H9 (cell line): ENCODE measurements at regions not wholly inside any gene's neighbourhood (a gene's known extent, or its start where the extent isn't known, plus 50 kb on each side); places are given as distances from the start of the nearest gene placed in this dataset.

Experiments
- DNase-seq: peaks from one replicate; pipeline ENCODE4 v3.0.0-alpha.2; 2017
- H2AFZ ChIP-seq: one replicate; pipeline ENCODE4 v1.6.1; 2013; ENCODE audit warnings: mild to moderate bottlenecking, low read length, control low read depth, moderate library complexity
- H2AK5ac ChIP-seq: 2 replicates; pipeline ENCODE4 v1.6.1; 2013; ENCODE audit warnings: low read length, control low read depth, mixed read lengths; ENCODE audit not compliant: insufficient read length
- H2BK120ac ChIP-seq: one replicate; pipeline ENCODE4 v1.6.1; 2013; ENCODE audit warnings: low read depth, mild to moderate bottlenecking, low read length, control low read depth, inconsistent platforms; ENCODE audit not compliant: poor library complexity, severe bottlenecking
- H2BK12ac ChIP-seq: 2 replicates; pipeline ENCODE4 v1.6.1; 2013; ENCODE audit warnings: low read length, control low read depth, mixed read lengths, low read depth; ENCODE audit not compliant: insufficient read length
- H2BK15ac ChIP-seq: 2 replicates; pipeline ENCODE4 v1.6.1; 2013; ENCODE audit warnings: low read depth, low read length, control low read depth
- H2BK20ac ChIP-seq: one replicate; pipeline ENCODE4 v1.6.1; 2013; ENCODE audit warnings: low read depth, mild to moderate bottlenecking, low read length, control low read depth, inconsistent platforms; ENCODE audit not compliant: poor library complexity, severe bottlenecking
- H2BK5ac ChIP-seq: 2 replicates; pipeline ENCODE4 v1.6.1; 2013; ENCODE audit warnings: low read length, control low read depth, mixed read lengths; ENCODE audit not compliant: insufficient read length
- H3K14ac ChIP-seq: 2 replicates; pipeline ENCODE4 v1.6.1; 2013; ENCODE audit warnings: low read length, control low read depth; ENCODE audit not compliant: insufficient read depth
- H3K18ac ChIP-seq: 2 replicates; pipeline ENCODE4 v1.6.1; 2013; ENCODE audit warnings: low read depth, mild to moderate bottlenecking, mixed read lengths, low read length, control low read depth; ENCODE audit not compliant: insufficient read length
- H3K23ac ChIP-seq: 2 replicates; pipeline ENCODE4 v1.6.1; 2013; ENCODE audit warnings: low read length, control low read depth, mixed read lengths, low read depth; ENCODE audit not compliant: insufficient read length
- H3K23me2 ChIP-seq: 2 replicates; pipeline ENCODE4 v1.6.1; 2013; ENCODE audit warnings: low read depth, mild to moderate bottlenecking, mixed read lengths, low read length, control low read depth; ENCODE audit not compliant: insufficient read length, poor library complexity, severe bottlenecking
- H3K27ac ChIP-seq: 2 replicates; pipeline ENCODE4 v1.5.1; 2013; ENCODE audit warnings: low read length, control low read depth, mixed read lengths, low read depth; ENCODE audit not compliant: insufficient read length
- H3K27me3 ChIP-seq: 2 replicates; pipeline ENCODE4 v1.6.1; 2013; ENCODE audit warnings: low read length, control low read depth, inconsistent platforms; ENCODE audit not compliant: insufficient read depth
- H3K4ac ChIP-seq: 2 replicates; pipeline ENCODE4 v1.6.1; 2013; ENCODE audit warnings: low read depth, mild to moderate bottlenecking, control low read depth, inconsistent platforms, low read length, moderate library complexity
- H3K4me1 ChIP-seq: 2 replicates; pipeline ENCODE4 v1.6.1; 2013; ENCODE audit warnings: low read length, control low read depth, inconsistent platforms; ENCODE audit not compliant: insufficient read depth
- H3K4me2 ChIP-seq: 2 replicates; pipeline ENCODE4 v1.6.1; 2013; ENCODE audit warnings: low read length, control low read depth, mixed read lengths; ENCODE audit not compliant: insufficient read length, insufficient read depth
- H3K56ac ChIP-seq: 2 replicates; pipeline ENCODE4 v1.6.1; 2013; ENCODE audit warnings: low read depth, mild to moderate bottlenecking, mixed read lengths, low read length, control low read depth; ENCODE audit not compliant: insufficient read length
- H3K79me1 ChIP-seq: 2 replicates; pipeline ENCODE4 v1.6.1; 2013; ENCODE audit warnings: low read depth, mild to moderate bottlenecking, moderate library complexity, low read length, control low read depth, inconsistent platforms; ENCODE audit not compliant: insufficient read depth, poor library complexity, severe bottlenecking
- H3K79me2 ChIP-seq: 2 replicates; pipeline ENCODE4 v1.6.1; 2013; ENCODE audit warnings: low read length, control low read depth, inconsistent platforms; ENCODE audit not compliant: insufficient read depth
- H3K9ac ChIP-seq: 2 replicates; pipeline ENCODE4 v1.6.1; 2013; ENCODE audit warnings: low read length, control low read depth, mixed read lengths; ENCODE audit not compliant: insufficient read length; ENCODE audit errors: extremely low read depth
- H3K9me3 ChIP-seq: one replicate; pipeline ENCODE4 v1.6.1; 2013; ENCODE audit warnings: low read depth, low read length, inconsistent platforms; ENCODE audit not compliant: control insufficient read depth
- H3T11ph ChIP-seq: one replicate; pipeline ENCODE4 v1.6.1; 2013; ENCODE audit warnings: mild to moderate bottlenecking, low read length, control low read depth, inconsistent platforms
- H4K20me1 ChIP-seq: one replicate; pipeline ENCODE4 v1.6.1; 2013; ENCODE audit not compliant: control insufficient read depth, insufficient read length, insufficient read depth
- H4K5ac ChIP-seq: 2 replicates; pipeline ENCODE4 v1.6.1; 2013; ENCODE audit warnings: low read depth, mild to moderate bottlenecking, mixed read lengths, low read length, control low read depth; ENCODE audit not compliant: insufficient read length
- H4K8ac ChIP-seq: replicated peaks from 2 replicates; pipeline ENCODE4 v1.6.1; 2013; ENCODE audit warnings: low read length, control low read depth, mixed read lengths, low read depth; ENCODE audit not compliant: insufficient read length
- H4K91ac ChIP-seq: 2 replicates; pipeline ENCODE4 v1.6.1; 2013; ENCODE audit warnings: low read depth, mild to moderate bottlenecking, moderate library complexity, mixed read lengths, low read length, control low read depth; ENCODE audit not compliant: insufficient read length
- H3K27ac Mint-ChIP-seq, 3 experiments: 2 replicates in 2 of 3; 3 replicates in 1 of 3; pipeline ENCODE4 v1.8.0; 2020 to 2021; ENCODE audit warnings: mixed read lengths in 3 of 3, mild to moderate bottlenecking in 1 of 3, moderate library complexity in 1 of 3
- H3K27me3 Mint-ChIP-seq: 2 replicates; pipeline ENCODE4 v1.8.0; 2021; ENCODE audit warnings: low read depth, mild to moderate bottlenecking, moderate library complexity, mixed read lengths
- H3K36me3 Mint-ChIP-seq, 3 experiments: 2 replicates in 2 of 3; 3 replicates in 1 of 3; pipeline ENCODE4 v1.8.0; 2020 to 2021; ENCODE audit warnings: low read depth in 3 of 3, mixed read lengths in 3 of 3; ENCODE audit not compliant: insufficient read depth in 1 of 3
- H3K4me1 Mint-ChIP-seq, 2 experiments: 2 replicates each; pipeline ENCODE4 v1.8.0; 2020; ENCODE audit warnings: mixed read lengths in 2 of 2
- H3K4me3 Mint-ChIP-seq, 2 experiments: 2 replicates in 1 of 2; 3 replicates in 1 of 2; pipeline ENCODE4 v1.8.0; 2020 to 2021; ENCODE audit warnings: mild to moderate bottlenecking in 2 of 2, mixed read lengths in 2 of 2, moderate library complexity in 1 of 2
- H3K9me3 Mint-ChIP-seq, 2 experiments: 2 replicates in 1 of 2; 3 replicates in 1 of 2; pipeline ENCODE4 v1.8.0; 2020; ENCODE audit warnings: mild to moderate bottlenecking in 2 of 2, mixed read lengths in 2 of 2, moderate library complexity in 1 of 2
- CTCF ChIP-seq: fragments of 200-600 bp; sonication (generic); conservative IDR thresholded peaks from 3 replicates; pipeline ENCODE4 v1.8.0; 2021; ENCODE audit warnings: antibody characterized with exemption, mild to moderate bottlenecking
- WGBS: extraction: QIAGEN DNeasy Blood & Tissue Kit; methylation state at CpG from one replicate; pipeline ENCODE4 v1.1.7; 2013; ENCODE audit warnings: missing lambda C conversion rate, low lambda C conversion rate, mixed read lengths; ENCODE audit not compliant: insufficient read length; ENCODE audit errors: extremely low coverage; 5-methylcytosine and 5-hydroxymethylcytosine counted together

- peaks cover 2 to 3% of the 10 kb centered on the region in 2 experiments; a peak in 1 of 5 replicates for H3K9me3 Mint-ChIP-seq
- Histone ChIP-seq H2BK120ac (no peak overlapping the region), H3K27me3 (no peaks in the 10 kb centered on the region), H3K18ac (no peak overlapping the region), H3K9me3 (no peaks in the 10 kb centered on the region), H4K5ac (no peak overlapping the region), H3K9ac (no peak overlapping the region), H4K91ac (no peak overlapping the region), H2BK20ac (no peak overlapping the region), H3K4ac (no peak overlapping the region), H3T11ph (no peak overlapping the region), H3K27ac (no peak overlapping the region), H4K8ac (no peak overlapping the region), H3K4me1 (peaks cover 5% of the 10 kb centered on the region; the same call in 1 of the 2 replicates), H3K23me2 (no peaks in the 10 kb centered on the region), H2AFZ (no peak overlapping the region), H2BK12ac (no peak overlapping the region), H3K14ac (no peak overlapping the region), H2BK5ac (no peak overlapping the region), H3K79me2 (no peaks in the 10 kb centered on the region), H3K79me1 (no peaks in the 10 kb centered on the region), H2AK5ac (no peak overlapping the region), H3K56ac (no peak overlapping the region), H3K4me2 (no peak overlapping the region), H3K23ac (no peak overlapping the region), H2BK15ac (no peak overlapping the region), H4K20me1 (no peaks in the 10 kb centered on the region)
- peak; percentile 56 for DNase-seq
- no CpG with 5 or more reads among the region's 1 CpG for WGBS
- peaks cover 50 to 53% of the 10 kb centered on the region in 2 experiments for H3K4me1 Mint-ChIP-seq
- H3K27me3 Mint-ChIP-seq: 0 out of 2 replicates have a peak, but pooled peaks cover 2% of the 10 kb centered on the region
- H3K36me3 Mint-ChIP-seq: peaks cover 8 to 18% (median 15%) of the 10 kb centered on the region in 3 experiments
- peak; percentile 64 for TF ChIP-seq CTCF
- H3K4me3 Mint-ChIP-seq: no peak overlapping the region
- H3K27ac Mint-ChIP-seq: peak overlapping the region in 1 of 3 experiments; percentile 89; a peak in 3 of 7 replicates
These were observed 552.4 kb upstream of the CCDC54 start for GRCh38 chr3:106824856-106825255.
